DOHH2 (cell line): ENCODE measurements at regions not wholly inside any gene's neighbourhood (a gene's known extent, or its start where the extent isn't known, plus 50 kb on each side); places are given as distances from the start of the nearest gene placed in this dataset.

Experiments used
- EZH2phosphoT487 ChIP-seq: fragments of 200-600 bp; sonication (generic); IDR thresholded peaks from 2 replicates; pipeline ENCODE4 v1.6.1; 2017; ENCODE audit warnings: borderline replicate concordance, mild to moderate bottlenecking, antibody characterized with exemption, low read length, moderate library complexity, mixed read lengths
- TF ChIP-seq, protein P1 (sequence below): fragments of 200-600 bp; sonication (generic); IDR thresholded peaks from one replicate; pipeline ENCODE4 v1.5.1; 2014; ENCODE audit warnings: antibody characterized with exemption, mild to moderate bottlenecking, low read depth, low read length; ENCODE audit not compliant: poor library complexity, severe bottlenecking

DNA sequence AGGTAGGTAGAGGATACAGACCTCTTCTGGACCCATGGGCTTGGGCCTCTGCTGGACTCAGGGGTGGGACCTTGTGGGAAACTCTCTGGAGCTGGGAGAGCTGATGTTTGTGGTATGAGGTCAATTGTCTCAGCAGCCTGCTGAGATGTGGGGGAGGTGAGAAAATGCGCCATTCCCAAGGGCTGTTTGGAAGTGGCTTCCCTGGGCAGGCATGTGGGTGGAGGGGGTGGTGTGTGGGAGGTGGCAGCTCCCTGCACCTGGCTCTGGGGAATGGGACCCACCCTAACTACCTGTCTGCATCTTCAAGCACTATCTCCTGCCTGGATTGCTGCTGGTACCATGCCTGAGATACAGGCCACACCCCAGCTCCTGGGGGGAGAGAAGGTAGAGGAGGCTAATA lies 97.4 kb upstream of the THY1 start:
- TF ChIP-seq, protein P1, sequence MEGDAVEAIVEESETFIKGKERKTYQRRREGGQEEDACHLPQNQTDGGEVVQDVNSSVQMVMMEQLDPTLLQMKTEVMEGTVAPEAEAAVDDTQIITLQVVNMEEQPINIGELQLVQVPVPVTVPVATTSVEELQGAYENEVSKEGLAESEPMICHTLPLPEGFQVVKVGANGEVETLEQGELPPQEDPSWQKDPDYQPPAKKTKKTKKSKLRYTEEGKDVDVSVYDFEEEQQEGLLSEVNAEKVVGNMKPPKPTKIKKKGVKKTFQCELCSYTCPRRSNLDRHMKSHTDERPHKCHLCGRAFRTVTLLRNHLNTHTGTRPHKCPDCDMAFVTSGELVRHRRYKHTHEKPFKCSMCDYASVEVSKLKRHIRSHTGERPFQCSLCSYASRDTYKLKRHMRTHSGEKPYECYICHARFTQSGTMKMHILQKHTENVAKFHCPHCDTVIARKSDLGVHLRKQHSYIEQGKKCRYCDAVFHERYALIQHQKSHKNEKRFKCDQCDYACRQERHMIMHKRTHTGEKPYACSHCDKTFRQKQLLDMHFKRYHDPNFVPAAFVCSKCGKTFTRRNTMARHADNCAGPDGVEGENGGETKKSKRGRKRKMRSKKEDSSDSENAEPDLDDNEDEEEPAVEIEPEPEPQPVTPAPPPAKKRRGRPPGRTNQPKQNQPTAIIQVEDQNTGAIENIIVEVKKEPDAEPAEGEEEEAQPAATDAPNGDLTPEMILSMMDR = no peak
- no peak for TF ChIP-seq EZH2phosphoT487
